HG03442 (cell line): ENCODE measurements at regions not wholly inside any gene's neighbourhood (a gene's known extent, or its start where the extent isn't known, plus 50 kb on each side); places are given as distances from the start of the nearest gene placed in this dataset.

Experiments
- ATAC-seq: cut with Tn5 transposase; IDR thresholded peaks from one replicate; pipeline ENCODE4 v1.9.1; 2021; ENCODE audit warnings: mild to moderate bottlenecking, moderate library complexity; ENCODE audit not compliant: unreplicated experiment

GRCh38 chr11:116537709-116538108, 235.1 kb downstream of the BUD13 start:
- ATAC-seq: no peak

- no peak for ATAC-seq
Measured at GRCh38 chr11:116537121-116537520, 235.7 kb downstream of the BUD13 start.

GRCh38 chr11:116536416-116536815, 236.4 kb downstream of the BUD13 start:
- ATAC-seq: no peak

GRCh38 chr11:116535994-116536393, 236.8 kb downstream of the BUD13 start:
- no peak for ATAC-seq

- ATAC-seq: no peak
Measured at GRCh38 chr11:116535120-116535519, 237.7 kb downstream of the BUD13 start.

GRCh38 chr11:116534270-116534975, 238.4 kb downstream of the BUD13 start:
- ATAC-seq: no peak

GRCh38 chr11:116533186-116533825, 239.5 kb downstream of the BUD13 start:
- no peak for ATAC-seq

- ATAC-seq: no peak
Measured at GRCh38 chr11:116532066-116532465, 240.7 kb downstream of the BUD13 start.

GRCh38 chr11:116530705-116531104, 242.1 kb downstream of the BUD13 start:
- no peak for ATAC-seq

GRCh38 chr11:116529271-116529670, 243.5 kb downstream of the BUD13 start:
- ATAC-seq: no peak

- ATAC-seq: no peak
Measured at GRCh38 chr11:116527180-116527991, 245.4 kb downstream of the BUD13 start.

- ATAC-seq: no peak
Measured at GRCh38 chr11:116525961-116526495, 246.8 kb downstream of the BUD13 start.

GRCh38 chr11:116519499-116519898, 253.3 kb downstream of the BUD13 start:
- ATAC-seq: peak; percentile 47

GRCh38 chr11:116518141-116518540, 254.6 kb downstream of the BUD13 start:
- ATAC-seq: no peak

GRCh38 chr11:116517584-116517983, 255.2 kb downstream of the BUD13 start:
- ATAC-seq: no peak

- no peak for ATAC-seq
Measured at GRCh38 chr11:116517077-116517476, 255.7 kb downstream of the BUD13 start.

- ATAC-seq: no peak
Measured at GRCh38 chr11:116515664-116516184, 257.1 kb downstream of the BUD13 start.

- no peak for ATAC-seq
Measured at GRCh38 chr11:116513894-116514293, 258.9 kb downstream of the BUD13 start.

- ATAC-seq: no peak
Measured at GRCh38 chr11:116513278-116513823, 259.4 kb downstream of the BUD13 start.

- ATAC-seq: no peak
Measured at GRCh38 chr11:116512841-116513240, 259.9 kb downstream of the BUD13 start.

- no peak for ATAC-seq
Measured at GRCh38 chr11:116511684-116512083, 261.1 kb downstream of the BUD13 start.
